GM12874 (cell line): ENCODE measurements at regions not wholly inside any gene's neighbourhood (a gene's known extent, or its start where the extent isn't known, plus 50 kb on each side); places are given as distances from the start of the nearest gene placed in this dataset.

Source experiments
- TF ChIP-seq, protein P1 (sequence below): IDR thresholded peaks from 2 replicates; pipeline ENCODE4 v1.5.1; 2011; ENCODE audit warnings: low read depth, mild to moderate bottlenecking, control low read depth, low read length, moderate library complexity; ENCODE audit not compliant: insufficient read depth

DNA sequence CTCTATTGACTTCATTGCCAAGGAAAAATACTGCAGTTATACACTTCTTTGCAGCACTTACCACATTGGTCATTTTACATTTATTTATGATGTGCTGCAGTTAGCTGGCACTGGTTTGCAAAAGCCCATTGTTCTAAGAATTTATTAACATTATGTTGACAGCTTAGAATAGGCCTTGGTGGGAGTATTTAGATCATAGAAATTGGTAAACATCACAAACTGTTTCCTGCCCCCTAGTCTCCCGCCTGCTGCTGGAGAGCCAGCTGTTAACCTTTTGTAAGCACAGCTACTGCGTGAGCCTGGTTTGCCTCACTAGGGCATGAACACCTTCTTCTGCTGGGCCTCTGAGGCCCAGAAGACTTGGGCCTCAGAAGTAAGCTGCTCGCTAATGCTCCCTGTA, 651.4 kb upstream of the GOT2 start:
- TF ChIP-seq, protein P1, sequence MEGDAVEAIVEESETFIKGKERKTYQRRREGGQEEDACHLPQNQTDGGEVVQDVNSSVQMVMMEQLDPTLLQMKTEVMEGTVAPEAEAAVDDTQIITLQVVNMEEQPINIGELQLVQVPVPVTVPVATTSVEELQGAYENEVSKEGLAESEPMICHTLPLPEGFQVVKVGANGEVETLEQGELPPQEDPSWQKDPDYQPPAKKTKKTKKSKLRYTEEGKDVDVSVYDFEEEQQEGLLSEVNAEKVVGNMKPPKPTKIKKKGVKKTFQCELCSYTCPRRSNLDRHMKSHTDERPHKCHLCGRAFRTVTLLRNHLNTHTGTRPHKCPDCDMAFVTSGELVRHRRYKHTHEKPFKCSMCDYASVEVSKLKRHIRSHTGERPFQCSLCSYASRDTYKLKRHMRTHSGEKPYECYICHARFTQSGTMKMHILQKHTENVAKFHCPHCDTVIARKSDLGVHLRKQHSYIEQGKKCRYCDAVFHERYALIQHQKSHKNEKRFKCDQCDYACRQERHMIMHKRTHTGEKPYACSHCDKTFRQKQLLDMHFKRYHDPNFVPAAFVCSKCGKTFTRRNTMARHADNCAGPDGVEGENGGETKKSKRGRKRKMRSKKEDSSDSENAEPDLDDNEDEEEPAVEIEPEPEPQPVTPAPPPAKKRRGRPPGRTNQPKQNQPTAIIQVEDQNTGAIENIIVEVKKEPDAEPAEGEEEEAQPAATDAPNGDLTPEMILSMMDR, result no peak

DNA sequence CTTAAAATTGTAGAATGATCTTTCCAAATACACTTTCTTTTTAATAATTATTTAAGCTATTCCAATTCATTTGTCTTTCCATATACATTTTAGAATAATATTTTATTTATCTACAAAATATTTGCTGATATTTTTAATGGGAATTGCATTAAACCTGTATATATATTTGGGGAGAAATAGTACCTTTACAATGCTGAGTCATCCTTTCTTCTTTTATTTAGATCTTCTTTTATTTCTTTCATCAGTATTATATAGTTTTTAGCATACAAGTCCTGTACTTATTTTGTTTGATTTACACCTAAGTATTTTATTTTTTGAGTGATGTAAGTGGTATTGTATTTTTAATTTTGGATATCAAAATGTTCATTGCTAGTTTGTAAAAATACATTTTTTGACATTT, 639.5 kb upstream of the GOT2 start:
- TF ChIP-seq, protein P1, result no peak

DNA sequence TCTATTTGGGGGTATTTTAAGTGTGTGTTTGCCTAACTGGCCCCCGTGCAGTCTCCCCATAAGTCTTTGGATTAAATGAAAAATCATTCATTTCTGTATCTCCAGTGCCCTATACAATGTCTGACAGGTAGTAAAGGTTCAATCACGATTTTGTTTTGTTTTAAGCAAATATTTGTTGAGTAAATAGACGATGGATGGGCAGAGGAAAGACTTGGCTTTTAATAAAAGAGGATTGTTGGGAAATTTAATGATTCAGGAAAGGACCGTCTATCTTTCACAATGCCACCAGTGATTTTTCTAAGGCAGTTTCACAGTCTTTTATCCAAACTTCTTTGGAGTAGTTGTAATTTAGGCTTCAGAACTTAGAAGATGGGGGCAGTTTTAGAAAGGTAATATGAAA, 636.6 kb upstream of the GOT2 start:
- TF ChIP-seq, protein P1, result no peak

DNA sequence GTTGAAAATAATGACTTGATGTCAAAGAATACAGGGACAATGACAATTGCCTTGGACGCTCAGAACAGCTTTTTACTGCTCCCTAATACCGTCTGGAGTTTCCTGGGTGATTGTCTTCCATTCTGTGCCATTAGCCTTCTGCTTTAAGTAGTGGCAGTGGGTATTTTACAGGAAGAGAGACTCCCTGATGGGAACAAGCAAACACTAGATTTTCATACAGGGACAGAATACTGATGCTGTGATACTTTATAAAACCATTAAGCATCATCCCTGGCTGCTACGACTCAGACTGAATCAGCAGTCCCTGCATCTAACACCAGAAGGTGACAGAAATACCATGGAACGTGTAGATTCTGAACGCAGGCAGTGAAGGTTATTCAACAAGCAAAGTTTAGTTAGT, 635.4 kb upstream of the GOT2 start:
- TF ChIP-seq, protein P1, result no peak

DNA sequence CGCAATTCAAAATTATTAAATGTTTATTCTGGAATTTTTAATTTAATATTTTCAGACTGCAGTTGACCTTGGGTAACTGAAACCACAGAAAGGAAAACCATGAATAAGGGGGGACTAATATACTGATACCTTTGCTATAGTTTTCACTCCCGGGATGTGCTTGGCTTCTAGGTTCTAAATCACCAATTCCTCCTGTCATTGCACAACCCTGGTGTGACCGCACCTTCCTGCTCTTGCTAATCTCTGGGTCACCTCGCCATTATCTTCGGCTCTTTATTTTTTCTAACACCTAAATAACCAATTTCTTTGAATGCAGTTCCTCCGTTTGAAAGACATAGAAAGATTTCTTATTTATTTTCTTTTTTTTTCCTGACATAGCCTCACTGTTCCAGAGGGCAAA, 634.5 kb upstream of the GOT2 start:
- TF ChIP-seq, protein P1, result no peak

DNA sequence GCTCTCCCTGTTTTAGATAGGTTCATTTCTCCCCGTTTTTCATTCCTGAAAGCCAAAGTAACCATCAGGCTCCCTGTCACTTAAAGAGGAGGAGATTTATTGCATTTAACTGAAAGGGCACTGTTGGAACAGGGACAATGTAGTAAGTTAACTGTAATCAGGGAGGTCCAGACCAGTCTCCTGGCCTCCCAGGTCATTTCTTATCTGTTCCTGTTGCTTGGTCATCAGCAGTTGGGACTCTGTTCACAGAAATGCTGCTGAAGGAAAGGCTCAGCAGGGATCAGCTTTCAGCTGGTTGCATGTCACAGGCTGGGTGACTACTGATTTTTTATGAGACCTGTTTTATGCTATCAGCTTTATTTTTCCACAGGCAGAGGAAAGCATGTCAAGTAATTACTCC, 622.6 kb upstream of the GOT2 start:
- TF ChIP-seq, protein P1, result no peak

DNA sequence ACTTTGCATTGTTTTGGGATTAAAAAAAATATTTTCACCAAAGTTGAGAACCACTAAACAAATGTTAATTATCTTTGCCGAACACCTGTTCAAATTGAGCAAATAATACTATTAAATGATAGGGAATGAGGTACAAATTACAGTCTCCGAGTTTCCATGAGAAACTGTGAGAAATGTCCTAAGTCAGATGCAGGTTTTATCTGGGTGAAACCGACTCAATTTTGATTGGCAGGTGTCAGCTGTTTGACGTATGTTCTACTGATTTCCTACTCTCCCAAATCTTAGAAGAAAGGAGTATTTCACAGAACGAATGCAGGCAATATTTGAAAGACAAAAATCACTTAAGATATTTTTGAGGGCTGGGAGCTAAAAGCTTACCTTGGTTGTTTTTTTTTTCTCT, 622.0 kb upstream of the GOT2 start:
- TF ChIP-seq, protein P1, result no peak

DNA sequence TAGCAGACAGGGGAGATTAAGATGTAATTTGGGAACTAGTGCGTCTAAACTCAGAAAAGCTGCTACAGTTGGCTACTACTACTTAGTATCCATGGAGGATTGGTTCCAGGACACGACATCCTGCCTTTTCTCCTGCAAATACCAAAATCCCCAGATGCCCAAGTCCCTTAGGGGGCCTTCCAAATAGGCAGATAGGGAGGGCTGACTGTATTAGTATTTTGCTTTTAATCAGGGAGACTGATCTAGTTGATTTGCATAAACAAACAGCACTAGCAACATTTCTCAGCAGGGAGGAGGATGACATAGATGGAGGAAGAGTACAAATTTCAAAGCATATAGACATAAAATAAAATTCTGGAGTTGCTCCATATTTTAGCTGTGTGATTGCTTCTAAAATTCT, 621.6 kb upstream of the GOT2 start:
- TF ChIP-seq, protein P1, result no peak
